ENCODE measurements at regions not wholly inside any gene's neighbourhood (a gene's known extent, or its start where the extent isn't known, plus 50 kb on each side); places are given as distances from the start of the nearest gene placed in this dataset.

DNA sequence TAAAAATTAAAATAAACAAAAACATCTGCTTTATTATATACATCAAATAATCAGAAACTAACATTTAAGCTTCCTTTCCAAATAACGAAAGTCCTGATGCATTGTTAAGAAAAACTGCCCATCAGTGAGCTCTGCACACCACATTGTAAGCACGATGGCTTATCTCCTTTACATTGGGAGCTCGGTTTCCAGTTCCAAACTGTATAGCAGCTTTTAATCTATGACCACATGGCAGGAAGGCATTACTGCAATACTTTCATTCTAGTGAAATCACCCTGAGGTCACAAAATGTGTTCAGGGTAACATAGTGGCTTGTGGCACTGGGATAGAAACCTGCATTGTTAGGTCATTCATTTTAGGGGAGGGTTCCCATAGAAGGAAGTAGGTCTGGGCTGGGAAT, 146.3 kb downstream of the ZNF22 start:
- Histone ChIP-seq H4K20me1 (ENCODE audit: control insufficient read depth, extremely low read depth, insufficient read depth, low read length) (no peaks in the 10 kb centered on the region), H3K36me3 (ENCODE audit: control insufficient read depth, insufficient read depth, low read length) (no peaks in the 10 kb centered on the region), H3K4me3 (replicated peaks in 1 of 4; ENCODE audit: control extremely low read depth in 1 of 4, insufficient read depth in 1 of 4, low read depth in 3 of 4, low read length in 4 of 4) (no peak overlapping the region), H3K79me2 (ENCODE audit: control insufficient read depth, insufficient read depth, low read length) (no peaks in the 10 kb centered on the region), H2AFZ (ENCODE audit: low read length) (no peak overlapping the region), H3K9ac (ENCODE audit: insufficient read depth, low read length) (no peak overlapping the region), H3K27ac (ENCODE audit: insufficient read depth, low read length) (no peak overlapping the region), H3K4me2 (ENCODE audit: extremely low read depth, insufficient read depth, low read length) (no peak overlapping the region), H3K27me3 (ENCODE audit: control insufficient read depth, insufficient read depth, low read length) (no peaks in the 10 kb centered on the region), H3K4me1 (ENCODE audit: control insufficient read depth, extremely low read depth, insufficient read depth, low read length) (no peaks in the 10 kb centered on the region), H3K9me3 (ENCODE audit: control insufficient read depth, insufficient read depth, low read depth, low read length) (no peaks in the 10 kb centered on the region)
- DNase-seq (ENCODE audit: low read depth in 2 of 2) = no peak
- TF ChIP-seq, protein P1, sequence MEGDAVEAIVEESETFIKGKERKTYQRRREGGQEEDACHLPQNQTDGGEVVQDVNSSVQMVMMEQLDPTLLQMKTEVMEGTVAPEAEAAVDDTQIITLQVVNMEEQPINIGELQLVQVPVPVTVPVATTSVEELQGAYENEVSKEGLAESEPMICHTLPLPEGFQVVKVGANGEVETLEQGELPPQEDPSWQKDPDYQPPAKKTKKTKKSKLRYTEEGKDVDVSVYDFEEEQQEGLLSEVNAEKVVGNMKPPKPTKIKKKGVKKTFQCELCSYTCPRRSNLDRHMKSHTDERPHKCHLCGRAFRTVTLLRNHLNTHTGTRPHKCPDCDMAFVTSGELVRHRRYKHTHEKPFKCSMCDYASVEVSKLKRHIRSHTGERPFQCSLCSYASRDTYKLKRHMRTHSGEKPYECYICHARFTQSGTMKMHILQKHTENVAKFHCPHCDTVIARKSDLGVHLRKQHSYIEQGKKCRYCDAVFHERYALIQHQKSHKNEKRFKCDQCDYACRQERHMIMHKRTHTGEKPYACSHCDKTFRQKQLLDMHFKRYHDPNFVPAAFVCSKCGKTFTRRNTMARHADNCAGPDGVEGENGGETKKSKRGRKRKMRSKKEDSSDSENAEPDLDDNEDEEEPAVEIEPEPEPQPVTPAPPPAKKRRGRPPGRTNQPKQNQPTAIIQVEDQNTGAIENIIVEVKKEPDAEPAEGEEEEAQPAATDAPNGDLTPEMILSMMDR (conservative IDR thresholded peaks at IDR 0.05 in 1 of 2, IDR thresholded peaks at IDR 0.05 in 1 of 2; ENCODE audit: low read depth in 1 of 2, low read length in 2 of 2) = no peak
- no peak for TF ChIP-seq EZH2 (IDR thresholded peaks at IDR 0.05; ENCODE audit: low read length, missing control alignments)

DNA sequence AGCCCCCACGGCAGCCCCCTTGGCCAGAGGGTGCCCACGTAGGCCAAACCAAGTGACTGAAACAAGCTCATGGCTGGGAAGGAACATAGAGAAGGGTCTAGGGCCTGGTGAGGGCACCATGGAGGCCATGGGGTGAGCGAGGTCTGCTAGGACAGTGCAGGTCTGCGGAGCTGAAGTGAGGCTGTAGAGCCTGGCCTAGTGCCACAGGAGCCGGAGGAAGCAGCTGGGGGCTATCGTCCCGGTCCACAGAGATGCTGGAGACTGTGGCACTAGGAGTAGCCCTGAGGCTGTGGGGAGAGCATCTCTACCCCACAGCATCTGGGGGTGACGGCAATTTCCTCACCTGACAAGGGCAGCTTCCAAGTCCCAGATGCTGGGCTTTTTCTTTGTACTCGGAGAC, 150.3 kb downstream of the ZNF22 start:
- no peaks in the 10 kb centered on the region for H3K36me3 ChIP-seq (ENCODE audit: control insufficient read depth, insufficient read depth, low read length)
- no peaks in the 10 kb centered on the region for H3K4me1 ChIP-seq (ENCODE audit: control insufficient read depth, extremely low read depth, insufficient read depth, low read length)
- no peak overlapping the region for H3K4me3 ChIP-seq (replicated peaks in 1 of 4; ENCODE audit: control extremely low read depth in 1 of 4, insufficient read depth in 1 of 4, low read depth in 3 of 4, low read length in 4 of 4)
- H3K27me3 ChIP-seq (ENCODE audit: control insufficient read depth, insufficient read depth, low read length) = no peaks in the 10 kb centered on the region
- H3K9me3 ChIP-seq (ENCODE audit: control insufficient read depth, insufficient read depth, low read depth, low read length) = no peaks in the 10 kb centered on the region
- H3K9ac ChIP-seq (ENCODE audit: insufficient read depth, low read length) = no peak overlapping the region
- no peak for DNase-seq (ENCODE audit: low read depth in 2 of 2)
- no peak overlapping the region for H3K27ac ChIP-seq (ENCODE audit: insufficient read depth, low read length)
- H3K79me2 ChIP-seq (ENCODE audit: control insufficient read depth, insufficient read depth, low read length) = no peaks in the 10 kb centered on the region
- TF ChIP-seq EZH2 (IDR thresholded peaks at IDR 0.05; ENCODE audit: low read length, missing control alignments) = no peak
- TF ChIP-seq, protein P1 (conservative IDR thresholded peaks at IDR 0.05 in 1 of 2, IDR thresholded peaks at IDR 0.05 in 1 of 2; ENCODE audit: low read depth in 1 of 2, low read length in 2 of 2) = no peak
- no peaks in the 10 kb centered on the region for H4K20me1 ChIP-seq (ENCODE audit: control insufficient read depth, extremely low read depth, insufficient read depth, low read length)
- H3K4me2 ChIP-seq (ENCODE audit: extremely low read depth, insufficient read depth, low read length) = no peak overlapping the region
- no peak overlapping the region for H2AFZ ChIP-seq (ENCODE audit: low read length)

DNA sequence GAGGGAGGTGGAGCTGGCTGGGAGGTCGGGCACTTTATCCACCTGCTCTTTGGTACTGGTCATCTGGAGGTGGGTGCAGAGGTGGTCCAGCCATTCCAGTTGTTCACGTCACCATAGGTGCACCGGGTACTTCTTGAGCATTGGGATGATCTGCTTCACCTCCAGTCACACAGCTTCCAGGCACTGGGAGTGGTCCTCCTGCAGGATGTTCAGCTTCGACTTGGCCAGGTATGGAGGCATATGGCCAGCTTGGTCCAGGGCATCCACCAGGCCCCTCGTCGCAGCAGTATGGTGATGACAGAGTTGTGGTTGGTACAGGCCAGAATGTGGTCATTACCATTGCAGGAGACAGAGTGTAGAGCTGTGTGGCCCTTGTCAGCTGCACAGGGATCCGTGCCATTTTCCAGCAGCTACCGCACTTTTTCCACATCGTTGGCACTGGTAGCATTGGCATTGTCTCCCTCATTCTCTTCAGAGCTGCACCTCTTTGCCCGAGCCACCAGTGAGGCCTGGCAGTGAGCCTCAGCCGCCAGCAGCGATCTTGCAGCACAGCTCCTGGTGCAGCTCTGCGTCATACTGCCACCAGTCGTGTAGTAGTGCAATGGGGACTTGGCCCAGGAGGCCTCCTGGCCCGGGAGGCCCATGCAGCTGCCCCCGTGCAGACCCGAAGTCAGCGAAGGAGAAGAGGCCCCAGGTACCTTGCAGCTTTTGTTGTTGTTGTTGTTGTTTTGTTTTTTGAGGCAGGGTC, 150.9 kb downstream of the ZNF22 start:
- no peak for DNase-seq (ENCODE audit: low read depth in 2 of 2)
- H3K9ac ChIP-seq (ENCODE audit: insufficient read depth, low read length) = no peak overlapping the region
- no peaks in the 10 kb centered on the region for H3K4me1 ChIP-seq (ENCODE audit: control insufficient read depth, extremely low read depth, insufficient read depth, low read length)
- no peak overlapping the region for H2AFZ ChIP-seq (ENCODE audit: low read length)
- no peak overlapping the region for H3K4me3 ChIP-seq (replicated peaks in 1 of 4; ENCODE audit: control extremely low read depth in 1 of 4, insufficient read depth in 1 of 4, low read depth in 3 of 4, low read length in 4 of 4)
- H3K36me3 ChIP-seq (ENCODE audit: control insufficient read depth, insufficient read depth, low read length) = no peaks in the 10 kb centered on the region
- no peaks in the 10 kb centered on the region for H4K20me1 ChIP-seq (ENCODE audit: control insufficient read depth, extremely low read depth, insufficient read depth, low read length)
- no peaks in the 10 kb centered on the region for H3K9me3 ChIP-seq (ENCODE audit: control insufficient read depth, insufficient read depth, low read depth, low read length)
- H3K27me3 ChIP-seq (ENCODE audit: control insufficient read depth, insufficient read depth, low read length) = no peaks in the 10 kb centered on the region
- H3K4me2 ChIP-seq (ENCODE audit: extremely low read depth, insufficient read depth, low read length) = no peak overlapping the region
- no peak for TF ChIP-seq EZH2 (IDR thresholded peaks at IDR 0.05; ENCODE audit: low read length, missing control alignments)
- TF ChIP-seq, protein P1 (conservative IDR thresholded peaks at IDR 0.05 in 1 of 2, IDR thresholded peaks at IDR 0.05 in 1 of 2; ENCODE audit: low read depth in 1 of 2, low read length in 2 of 2) = no peak
- no peak overlapping the region for H3K27ac ChIP-seq (ENCODE audit: insufficient read depth, low read length)
- H3K79me2 ChIP-seq (ENCODE audit: control insufficient read depth, insufficient read depth, low read length) = no peaks in the 10 kb centered on the region

Measured in fibroblast of lung (primary cell).